Lung (tissue), 11 donors: ENCODE measurements at regions not wholly inside any gene's neighbourhood (a gene's known extent, or its start where the extent isn't known, plus 50 kb on each side); places are given as distances from the start of the nearest gene placed in this dataset.

ENCODE experiments used
- ATAC-seq: fragments of 200-7000 bp; cut with Tn5 transposase; one replicate; pipeline ENCODE4 v1.9.1; 2020; ENCODE audit warnings: moderate number of reproducible peaks; ENCODE audit not compliant: insufficient read depth, low FRiP score
- DNase-seq, 3 donors: peaks; one replicate each; pipeline ENCODE4 v3.0.0-alpha.2; 2013 to 2017
- H3K27ac ChIP-seq, 2 donors: one replicate each; pipeline ENCODE4 v1.5.1; 2013; ENCODE audit warnings: mild to moderate bottlenecking in 2 of 2, moderate library complexity in 2 of 2, control low read depth in 1 of 2, inconsistent platforms in 1 of 2, low read depth in 1 of 2, low read length in 1 of 2
- H3K27me3 ChIP-seq, 3 donors: one replicate each; pipeline ENCODE4 v1.5.1; 2013; ENCODE audit warnings: low read length in 2 of 3; ENCODE audit not compliant: control insufficient read depth in 3 of 3, insufficient read depth in 3 of 3
- H3K36me3 ChIP-seq, 4 donors: one replicate each; pipeline ENCODE4 v1.5.1; 2013; ENCODE audit warnings: low read length in 4 of 4, mild to moderate bottlenecking in 1 of 4, moderate library complexity in 1 of 4; ENCODE audit not compliant: control insufficient read depth in 4 of 4, insufficient read depth in 4 of 4
- H3K4me1 ChIP-seq, 5 donors: one replicate each; pipeline ENCODE4 v1.5.1; 2013; ENCODE audit warnings: low read length in 5 of 5, mild to moderate bottlenecking in 2 of 5, moderate library complexity in 1 of 5; ENCODE audit not compliant: control insufficient read depth in 5 of 5, insufficient read depth in 5 of 5
- H3K4me3 ChIP-seq: one replicate; pipeline ENCODE4 v1.5.1; 2013; ENCODE audit warnings: mild to moderate bottlenecking, control low read depth, moderate library complexity
- H3K9ac ChIP-seq, 2 donors: one replicate each; pipeline ENCODE4 v1.5.1; 2013; ENCODE audit warnings: low read length in 2 of 2, control low read depth in 1 of 2; ENCODE audit not compliant: insufficient read depth in 1 of 2
- H3K9me3 ChIP-seq, 4 donors: one replicate each; pipeline ENCODE4 v1.5.1; 2013; ENCODE audit warnings: low read length in 3 of 4, mild to moderate bottlenecking in 1 of 4, moderate library complexity in 1 of 4; ENCODE audit not compliant: control insufficient read depth in 4 of 4, insufficient read depth in 3 of 4
- CTCF ChIP-seq: IDR thresholded peaks from 2 replicates; pipeline ENCODE4 v1.5.1; 2012; ENCODE audit warnings: mild to moderate bottlenecking; ENCODE audit errors: control extremely low read depth, extremely low read depth
- WGBS, 2 donors: extraction: QIAGEN DNeasy Blood & Tissue Kit; methylation state at CpG; one replicate each; pipeline ENCODE4 v1.1.7; 2013; 5-methylcytosine and 5-hydroxymethylcytosine counted together
- donor health status: control.
- donor health status: control.
- donor health status: Bipolar disorder and iron deficiency.
- donor health status: healthy.
- donor health status: DM: yes; HTN: yes; CAD: no.

DNA sequence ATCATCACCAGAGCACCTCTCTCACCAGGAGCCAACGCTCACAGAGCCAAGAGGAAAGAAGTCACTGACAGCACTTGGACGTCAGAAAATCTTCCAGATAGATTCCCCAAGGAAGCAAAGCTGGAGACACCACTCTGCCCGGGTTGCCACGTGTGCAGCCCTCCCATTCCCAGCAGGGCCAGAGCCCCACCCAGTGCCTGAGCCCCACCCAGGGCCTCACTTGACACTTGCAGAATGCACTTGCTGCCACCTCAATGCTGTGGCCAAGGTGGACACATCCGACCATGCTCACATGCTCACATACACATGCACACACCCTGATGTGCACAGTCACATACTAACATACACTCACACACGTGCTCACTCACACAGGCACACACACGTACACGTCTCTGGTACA is 240.7 kb downstream of the RBFOX3 start:
- no peak overlapping the region for H3K27ac ChIP-seq
- H3K9me3 ChIP-seq: peaks cover 0 to 4% (median 0%) of the 10 kb centered on the region in 4 donors
- H3K4me1 ChIP-seq: no peaks in the 10 kb centered on the region
- no peak for TF ChIP-seq CTCF
- 72 to 84% methylated on average over 8 of the region's 8 CpGs for WGBS, 2 donors
- no peak overlapping the region for H3K4me3 ChIP-seq
- no peak overlapping the region for H3K9ac ChIP-seq
- no peak for ATAC-seq
- no peak for DNase-seq
- H3K36me3 ChIP-seq: no peaks in the 10 kb centered on the region
- H3K27me3 ChIP-seq: peaks cover 0 to 42% (median 8%) of the 10 kb centered on the region in 3 donors

- Histone ChIP-seq H3K9me3 (peaks cover 0 to 4% (median 0%) of the 10 kb centered on the region in 4 donors), H3K4me3 (no peak overlapping the region), H3K27ac (no peak overlapping the region), H3K4me1 (no peaks in the 10 kb centered on the region), H3K36me3 (no peaks in the 10 kb centered on the region), H3K27me3 (peaks cover 0 to 42% (median 8%) of the 10 kb centered on the region in 3 donors), H3K9ac (no peak overlapping the region)
- ATAC-seq: no peak
- DNase-seq: no peak
- TF ChIP-seq CTCF: no peak
- WGBS, 2 donors: 79 to 83% methylated on average over 9 of the region's 9 CpGs
Measured at GRCh38 chr17:79369532-79369931, 241.3 kb downstream of the RBFOX3 start.

- H3K27ac ChIP-seq: no peak overlapping the region
- H3K4me3 ChIP-seq: no peak overlapping the region
- H3K9ac ChIP-seq: no peak overlapping the region
- WGBS, 2 donors: 84 to 85% methylated on average over 14 of the region's 14 CpGs
- no peak for TF ChIP-seq CTCF
- DNase-seq (no peak), ATAC-seq (no peak)
- peaks cover 0 to 7% (median 0%) of the 10 kb centered on the region in 4 donors for H3K9me3 ChIP-seq
- peaks cover 3 to 41% (median 11%) of the 10 kb centered on the region in 3 donors for H3K27me3 ChIP-seq
- no peaks in the 10 kb centered on the region for H3K36me3 ChIP-seq
- no peaks in the 10 kb centered on the region for H3K4me1 ChIP-seq
Measured at GRCh38 chr17:79369001-79369400, 241.8 kb downstream of the RBFOX3 start.

GRCh38 chr17:79368521-79368920 is 242.3 kb downstream of the RBFOX3 start:
- no peak for ATAC-seq
- Histone ChIP-seq H3K36me3 (no peaks in the 10 kb centered on the region), H3K9me3 (peaks cover 0 to 7% (median 0%) of the 10 kb centered on the region in 4 donors), H3K9ac (no peak overlapping the region), H3K4me1 (no peaks in the 10 kb centered on the region), H3K27me3 (peaks cover 3 to 38% (median 14%) of the 10 kb centered on the region in 3 donors), H3K4me3 (no peak overlapping the region), H3K27ac (no peak overlapping the region)
- TF ChIP-seq CTCF: no peak
- 85 to 97% methylated on average over 9 of the region's 9 CpGs for WGBS, 2 donors
- DNase-seq: no peak
